ENCODE measurements at regions not wholly inside any gene's neighbourhood (a gene's known extent, or its start where the extent isn't known, plus 50 kb on each side); places are given as distances from the start of the nearest gene placed in this dataset.
A peak's percentile ranks its signal among the peaks of the same experiment; 100 is the strongest.

DNA sequence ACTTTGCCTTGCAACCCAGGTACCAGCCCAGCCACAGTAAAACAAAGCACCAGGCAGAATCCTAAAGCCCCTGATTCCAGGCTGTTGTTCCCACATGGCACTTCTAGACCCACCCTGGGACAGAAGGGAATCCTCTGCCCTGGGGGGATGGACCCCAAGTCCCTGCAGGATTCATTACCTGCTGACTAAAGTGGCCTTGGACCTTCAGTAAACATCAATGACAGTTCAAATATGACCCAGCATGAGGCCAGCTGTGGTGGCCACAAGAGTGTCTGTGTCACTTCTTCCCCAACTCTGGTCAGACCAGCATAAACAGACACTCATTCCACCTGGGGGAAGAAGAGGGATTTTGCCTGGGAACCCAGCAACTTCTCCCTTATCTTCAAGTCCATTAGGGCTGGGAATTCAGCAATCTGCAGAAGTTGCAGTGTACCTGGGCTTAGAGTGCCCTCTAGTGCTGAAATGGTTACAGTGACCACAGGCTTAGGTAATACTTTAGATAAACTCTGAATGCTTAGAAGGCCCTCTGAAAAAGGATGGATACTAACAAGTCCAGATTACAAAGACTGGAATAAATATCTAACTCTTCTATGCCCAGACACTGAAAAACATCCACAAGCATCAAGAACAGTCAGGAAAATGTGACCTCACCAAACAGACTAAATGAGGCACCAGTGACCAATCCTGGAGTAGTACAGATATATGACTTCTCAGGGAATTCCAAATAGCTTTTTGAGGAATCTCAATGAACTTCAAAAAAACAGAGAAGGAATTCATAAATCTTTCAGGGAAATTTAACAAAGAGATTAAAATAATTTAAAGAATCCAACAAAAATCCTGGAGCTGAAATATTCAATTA, 108.5 kb upstream of the TMEM168 start:
- Histone ChIP-seq H3K4me3 (ENCODE audit: low read depth in 2 of 2, low read length in 1 of 2) (no peak overlapping the region), H3K36me3 (replicated peaks in 1 of 2; ENCODE audit: control insufficient read depth in 1 of 2, insufficient read depth in 2 of 2, low read length in 1 of 2) (peaks cover 5 to 24% of the 10 kb centered on the region in 2 experiments), H3K79me2 (ENCODE audit: insufficient read depth) (peaks cover 14% of the 10 kb centered on the region; the same call in 1 of the 2 replicates), H3K9ac (no peak overlapping the region), H3K9me2 (no peaks in the 10 kb centered on the region), H3K9me3 (no peaks in the 10 kb centered on the region), H3K4me1 (ENCODE audit: control insufficient read depth in 1 of 2, insufficient read depth in 2 of 2, low read depth in 1 of 2, low read length in 1 of 2) (peaks cover 0 to 2% of the 10 kb centered on the region in 2 experiments; a peak in 1 of 4 replicates), H3K4me2 (no peak overlapping the region), H2AFZ (ENCODE audit: low read depth) (no peak overlapping the region), H3K27ac (ENCODE audit: low read depth in 2 of 2, low read length in 1 of 2) (no peak overlapping the region), H3K27me3 (ENCODE audit: insufficient read depth) (no peaks in the 10 kb centered on the region), H4K20me1 (ENCODE audit: insufficient read depth) (0 out of 2 replicates have a peak, but pooled peaks cover 6% of the 10 kb centered on the region), H3F3A (replicated peaks; ENCODE audit: insufficient read depth) (no peaks in the 10 kb centered on the region)
- DNase-seq: peak; percentile 70
- TF ChIP-seq SMC3 (IDR thresholded peaks at IDR 0.05; ENCODE audit: low read depth, low read length) (peak; percentile 88), TAF1 (IDR thresholded peaks at IDR 0.05; ENCODE audit: borderline replicate concordance, low read depth, low read length) (no peak), FOSL2 (IDR thresholded peaks at IDR 0.05; ENCODE audit: borderline replicate concordance, low read depth) (no peak), RAD21 (IDR thresholded peaks at IDR 0.05; ENCODE audit: low read length) (peak; percentile 96), NRF1 (IDR thresholded peaks at IDR 0.05; ENCODE audit: low read depth, low read length) (no peak), RCOR1 (IDR thresholded peaks at IDR 0.05; ENCODE audit: low read length) (0 out of 2 replicates have a peak, but pooled peaks have one; percentile 21), YY1 (IDR thresholded peaks at IDR 0.05; ENCODE audit: low read depth) (no peak), MEF2A (IDR thresholded peaks at IDR 0.05; ENCODE audit: borderline replicate concordance, low read depth) (no peak), MAX (IDR thresholded peaks at IDR 0.05; ENCODE audit: low read depth) (no peak), EP300 (IDR thresholded peaks at IDR 0.05; ENCODE audit: borderline replicate concordance in 1 of 2, low read depth in 1 of 2, low read length in 1 of 2) (no peak), FOXJ3 (CRISPR knock-in tag; IDR thresholded peaks at IDR 0.05) (no peak), SIN3A (IDR thresholded peaks at IDR 0.05; ENCODE audit: borderline replicate concordance, low read depth, low read length) (no peak), GATA2 (CRISPR knock-in tag; IDR thresholded peaks at IDR 0.05) (no peak), JUND (IDR thresholded peaks at IDR 0.05) (no peak)
- TF ChIP-seq, protein P1, sequence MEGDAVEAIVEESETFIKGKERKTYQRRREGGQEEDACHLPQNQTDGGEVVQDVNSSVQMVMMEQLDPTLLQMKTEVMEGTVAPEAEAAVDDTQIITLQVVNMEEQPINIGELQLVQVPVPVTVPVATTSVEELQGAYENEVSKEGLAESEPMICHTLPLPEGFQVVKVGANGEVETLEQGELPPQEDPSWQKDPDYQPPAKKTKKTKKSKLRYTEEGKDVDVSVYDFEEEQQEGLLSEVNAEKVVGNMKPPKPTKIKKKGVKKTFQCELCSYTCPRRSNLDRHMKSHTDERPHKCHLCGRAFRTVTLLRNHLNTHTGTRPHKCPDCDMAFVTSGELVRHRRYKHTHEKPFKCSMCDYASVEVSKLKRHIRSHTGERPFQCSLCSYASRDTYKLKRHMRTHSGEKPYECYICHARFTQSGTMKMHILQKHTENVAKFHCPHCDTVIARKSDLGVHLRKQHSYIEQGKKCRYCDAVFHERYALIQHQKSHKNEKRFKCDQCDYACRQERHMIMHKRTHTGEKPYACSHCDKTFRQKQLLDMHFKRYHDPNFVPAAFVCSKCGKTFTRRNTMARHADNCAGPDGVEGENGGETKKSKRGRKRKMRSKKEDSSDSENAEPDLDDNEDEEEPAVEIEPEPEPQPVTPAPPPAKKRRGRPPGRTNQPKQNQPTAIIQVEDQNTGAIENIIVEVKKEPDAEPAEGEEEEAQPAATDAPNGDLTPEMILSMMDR (IDR thresholded peaks at IDR 0.05): peak; percentile 96
- TF ChIP-seq, protein P2, sequence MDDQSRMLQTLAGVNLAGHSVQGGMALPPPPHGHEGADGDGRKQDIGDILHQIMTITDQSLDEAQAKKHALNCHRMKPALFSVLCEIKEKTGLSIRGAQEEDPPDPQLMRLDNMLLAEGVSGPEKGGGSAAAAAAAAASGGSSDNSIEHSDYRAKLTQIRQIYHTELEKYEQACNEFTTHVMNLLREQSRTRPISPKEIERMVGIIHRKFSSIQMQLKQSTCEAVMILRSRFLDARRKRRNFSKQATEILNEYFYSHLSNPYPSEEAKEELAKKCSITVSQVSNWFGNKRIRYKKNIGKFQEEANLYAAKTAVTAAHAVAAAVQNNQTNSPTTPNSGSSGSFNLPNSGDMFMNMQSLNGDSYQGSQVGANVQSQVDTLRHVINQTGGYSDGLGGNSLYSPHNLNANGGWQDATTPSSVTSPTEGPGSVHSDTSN (IDR thresholded peaks at IDR 0.05): no peak
- ChIA-PET CTCF (interaction anchor here (0.6 to 1.7 kb wide), 27 partner anchors 9 to 1157 kb away, joined by 3 to 7 read pairs (median 4); partner anchors contain the start of gene LSMEM1), POLR2A (no interaction called here)

Measured in SK-N-SH (cell line).